Stimulated activated CD8-positive, alpha-beta memory T cell treated with anti-CD3 and anti-CD28 coated beads, Interleukin-12 subunit alpha, Interleukin-12 subunit beta, amount 100 ng/mL, for 24 hours (primary cell): ENCODE measurements at regions not wholly inside any gene's neighbourhood (a gene's known extent, or its start where the extent isn't known, plus 50 kb on each side); places are given as distances from the start of the nearest gene placed in this dataset.
"Not testable (repeated sequence)": the region's sequence is repeated elsewhere in the genome, so short reads cannot be mapped to it uniquely, and the experiment has no call there.

Source experiments
- DNase-seq: peaks from one replicate; pipeline ENCODE4 v3.0.0-alpha.2; 2020; ENCODE audit errors: extremely low read depth

DNA sequence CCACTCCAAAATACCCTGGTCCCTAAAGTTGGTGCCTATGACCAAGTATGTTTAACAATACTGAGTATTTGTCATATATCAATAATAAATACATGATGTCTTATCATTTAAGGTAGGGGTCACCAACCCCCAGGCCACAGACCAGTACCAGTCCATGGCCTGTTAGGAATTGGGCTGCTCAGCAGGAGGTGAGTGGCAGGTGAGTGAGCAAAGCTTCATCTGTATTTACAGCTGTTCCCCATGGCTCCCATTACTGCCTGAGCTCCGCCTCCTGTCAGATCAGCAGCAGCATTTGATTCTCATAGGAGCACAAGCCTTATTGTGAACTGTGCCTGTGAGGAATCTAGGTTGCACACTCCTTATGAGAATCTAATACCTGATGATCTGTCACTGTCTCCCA is 126.2 kb downstream of the HNRNPD start:
- DNase-seq = no peak

GRCh38 chr4:82247171-82247570 is 126.6 kb downstream of the HNRNPD start:
- no peak for DNase-seq

DNA sequence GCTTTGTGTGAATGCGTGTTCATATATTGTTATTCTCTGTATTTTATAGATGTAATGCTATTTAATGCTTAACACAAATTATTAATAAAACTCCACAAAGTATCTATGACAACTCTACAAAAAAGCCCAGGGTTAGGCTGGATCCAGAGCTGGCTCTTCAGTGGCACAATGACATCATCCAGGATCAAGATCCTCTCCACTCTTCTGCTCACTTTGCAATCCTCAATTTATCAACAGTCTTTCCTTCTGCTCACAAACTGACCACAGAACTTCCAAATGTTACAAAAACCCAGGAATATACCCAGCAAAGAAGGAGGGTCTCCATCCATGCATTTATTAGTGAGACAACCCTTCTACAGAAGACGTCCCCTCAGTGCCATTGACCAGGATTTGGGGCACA is 132.3 kb downstream of the HNRNPD start:
- no peak for DNase-seq

DNA sequence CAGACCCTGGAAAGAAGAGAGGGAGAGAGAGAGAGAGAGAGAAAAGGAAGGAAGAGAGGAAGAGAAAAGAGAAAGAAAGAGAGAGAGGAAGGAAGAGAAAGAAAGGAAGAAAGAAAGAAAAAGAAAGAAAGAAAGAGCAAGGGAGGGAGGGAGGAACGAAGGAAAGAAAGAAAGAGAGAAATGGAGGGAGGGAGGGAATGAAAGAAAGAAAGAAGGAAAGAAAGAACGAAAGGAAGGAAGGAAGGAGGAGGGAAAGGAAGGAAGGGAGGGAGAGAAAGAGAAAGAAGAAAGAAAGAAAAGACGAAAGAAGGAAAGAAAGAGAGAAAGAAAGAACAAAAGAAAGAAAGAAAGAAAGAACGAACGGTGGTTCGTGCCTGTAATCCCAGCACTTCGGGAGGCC is 133.4 kb downstream of the HNRNPD start:
- DNase-seq = no peak

DNA sequence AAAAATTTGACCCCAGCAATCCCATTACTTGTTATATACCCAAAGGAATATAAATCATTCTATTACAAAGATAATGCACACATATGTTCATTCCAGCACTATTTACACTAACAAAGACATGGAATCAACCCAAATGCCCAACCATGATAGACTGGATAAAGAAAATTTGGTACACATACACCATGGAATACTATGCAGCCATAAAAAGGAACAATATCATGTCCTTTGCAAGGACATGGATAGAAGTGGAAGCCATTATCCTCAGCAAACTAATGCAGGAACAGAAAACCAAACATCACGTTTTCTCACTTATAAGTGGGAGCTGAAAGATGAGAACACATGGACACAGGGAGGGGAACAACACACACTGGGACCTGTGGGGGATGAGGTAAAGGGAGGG is 136.6 kb downstream of the HNRNPD start:
- DNase-seq = not testable (repeated sequence)

DNA sequence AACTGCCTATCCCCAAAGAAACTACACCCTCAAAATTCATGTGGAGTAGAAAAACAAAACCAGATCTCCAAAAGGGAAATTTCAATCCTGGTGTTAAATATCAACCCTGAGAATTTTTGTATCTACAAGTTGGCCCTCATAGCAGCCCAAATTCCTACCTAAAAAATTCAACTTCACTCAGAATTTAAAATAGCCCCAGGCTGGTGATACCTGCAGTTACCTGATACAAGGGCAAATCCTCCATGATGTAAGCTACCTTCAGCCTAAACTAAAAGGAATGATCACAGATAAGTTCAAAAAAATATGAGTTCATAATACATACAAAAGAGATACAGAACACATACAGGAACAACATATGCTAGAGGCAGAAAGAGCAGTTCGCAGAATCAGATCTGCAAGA is 138.4 kb downstream of the HNRNPD start:
- no peak for DNase-seq

DNA sequence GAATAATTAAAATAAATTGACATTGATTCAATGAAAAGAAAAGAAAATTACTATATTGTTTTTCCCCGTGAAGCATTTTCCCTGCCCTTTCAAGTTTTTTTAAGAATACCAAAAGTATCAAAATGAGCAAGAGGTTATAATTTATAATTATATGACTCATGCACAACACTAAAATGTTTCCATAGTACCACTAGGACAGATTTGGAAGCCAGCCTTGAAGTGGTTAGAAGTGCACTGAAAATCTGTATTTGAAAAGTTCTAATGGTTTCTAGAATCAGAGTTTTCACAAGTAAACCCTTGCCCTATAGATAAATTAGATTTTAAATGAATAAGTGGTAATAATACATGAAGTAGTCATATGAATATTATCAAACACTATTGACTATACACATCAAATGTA is 140.9 kb downstream of the HNRNPD start:
- no peak for DNase-seq

DNA sequence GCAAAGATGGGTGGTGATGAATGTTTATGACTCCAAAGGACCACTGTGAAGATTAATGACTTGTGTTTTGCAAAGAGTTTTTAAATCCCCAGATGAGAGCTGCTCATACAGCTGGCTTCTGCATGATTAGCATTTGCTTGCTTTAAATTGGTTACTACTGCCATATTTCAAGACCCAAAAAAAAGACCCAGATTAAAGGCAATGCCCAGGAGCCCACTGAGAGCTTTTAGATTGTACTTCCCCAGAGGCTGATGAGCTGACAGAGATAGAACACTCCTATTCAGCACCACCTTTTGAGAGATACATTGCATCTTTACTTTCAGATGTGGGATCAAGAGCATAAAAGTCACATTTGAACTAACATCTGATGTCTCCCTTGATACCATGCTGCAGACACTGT is 142.0 kb downstream of the HNRNPD start:
- DNase-seq = no peak

DNA sequence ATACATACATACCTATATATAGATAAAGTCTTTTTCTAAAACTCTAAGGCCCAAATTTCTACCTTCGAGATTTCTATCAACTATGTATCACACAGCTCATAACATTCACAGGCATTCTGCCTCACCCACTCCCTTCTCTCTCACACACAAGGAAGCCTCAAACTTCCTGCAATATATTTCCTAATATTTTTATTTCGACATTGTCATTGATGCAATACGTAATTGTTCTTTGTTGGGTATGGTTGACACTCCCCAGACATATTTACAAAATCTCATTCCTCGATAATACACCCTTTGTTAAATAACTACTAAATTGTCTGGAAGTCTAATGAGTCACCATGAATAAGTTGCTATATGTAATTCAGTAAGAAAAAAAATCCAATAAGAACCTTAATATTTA is 143.5 kb downstream of the HNRNPD start:
- DNase-seq = no peak

DNA sequence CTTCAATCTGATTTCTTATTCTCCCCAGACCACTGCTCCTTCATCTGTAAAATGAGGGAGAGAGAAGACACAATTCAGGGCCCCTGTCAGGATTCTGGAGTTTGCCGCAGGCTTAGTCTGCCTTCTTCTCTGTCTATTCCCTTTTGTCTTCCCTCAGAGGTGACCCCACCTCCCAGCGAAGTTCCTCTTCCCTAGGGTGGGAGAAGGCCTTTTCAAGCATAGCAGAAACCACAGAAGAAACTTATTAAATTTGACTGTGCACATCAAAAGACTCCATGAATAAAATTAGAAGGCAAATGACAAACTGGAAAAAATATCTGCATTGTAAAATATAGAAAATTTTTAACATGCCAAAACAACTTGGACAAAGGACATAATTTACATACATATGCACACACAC is 148.8 kb downstream of the HNRNPD start:
- no peak for DNase-seq

DNA sequence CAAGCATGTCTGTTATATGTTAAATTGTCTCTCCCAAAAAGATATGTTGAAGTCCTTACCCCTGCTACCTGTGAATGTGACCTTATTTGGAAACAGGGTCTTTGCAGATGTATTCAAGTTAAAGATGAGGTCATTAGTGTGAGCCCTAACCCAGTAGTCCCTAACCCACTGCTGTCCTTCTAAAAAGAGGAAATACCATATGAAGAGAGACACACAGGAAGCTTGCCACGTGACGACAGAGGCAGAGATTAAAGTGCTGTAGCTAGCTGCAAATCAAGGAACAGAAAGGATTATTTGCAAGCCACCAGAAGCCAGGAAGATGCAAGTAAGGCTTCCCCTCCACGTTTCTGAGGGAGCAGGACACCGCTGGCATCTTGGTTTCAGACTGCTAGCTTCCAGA is 150.1 kb downstream of the HNRNPD start:
- no peak for DNase-seq

GRCh38 chr4:82219346-82219745 is 154.4 kb downstream of the HNRNPD start:
- DNase-seq = no peak

DNA sequence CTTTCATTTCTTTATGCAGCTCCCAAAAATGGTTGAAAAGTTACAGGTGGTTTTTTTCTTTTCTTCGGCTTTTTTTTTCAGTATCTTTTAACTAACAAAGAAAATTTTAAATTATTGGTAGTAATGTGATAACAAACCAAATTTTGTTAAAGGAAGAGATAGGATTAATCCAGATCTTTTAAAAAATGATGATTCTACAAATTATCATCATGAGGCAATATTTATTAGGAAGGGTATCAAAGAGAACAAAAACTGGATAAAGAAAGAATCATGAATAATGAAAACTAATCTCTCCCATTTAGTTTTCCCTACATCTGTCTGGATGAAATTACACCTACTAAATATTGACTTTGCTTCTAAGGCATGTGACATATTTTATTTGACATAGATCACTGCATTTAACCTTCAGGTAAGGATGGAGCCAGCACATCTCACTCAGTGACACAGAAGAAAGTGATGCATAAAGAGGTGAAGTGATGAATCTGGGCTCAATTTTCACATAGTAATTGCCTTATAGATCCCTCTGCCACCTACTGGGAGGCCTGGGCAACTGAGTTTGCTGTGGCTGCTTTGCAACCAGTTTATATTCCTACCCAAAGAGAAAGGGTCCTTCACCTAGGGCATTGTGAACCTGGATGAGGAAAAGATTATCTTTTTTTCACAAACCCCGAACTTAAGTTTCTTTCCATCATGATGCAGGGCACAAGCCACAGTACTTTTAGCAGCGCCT is 155.6 kb downstream of the HNRNPD start:
- DNase-seq = no peak

DNA sequence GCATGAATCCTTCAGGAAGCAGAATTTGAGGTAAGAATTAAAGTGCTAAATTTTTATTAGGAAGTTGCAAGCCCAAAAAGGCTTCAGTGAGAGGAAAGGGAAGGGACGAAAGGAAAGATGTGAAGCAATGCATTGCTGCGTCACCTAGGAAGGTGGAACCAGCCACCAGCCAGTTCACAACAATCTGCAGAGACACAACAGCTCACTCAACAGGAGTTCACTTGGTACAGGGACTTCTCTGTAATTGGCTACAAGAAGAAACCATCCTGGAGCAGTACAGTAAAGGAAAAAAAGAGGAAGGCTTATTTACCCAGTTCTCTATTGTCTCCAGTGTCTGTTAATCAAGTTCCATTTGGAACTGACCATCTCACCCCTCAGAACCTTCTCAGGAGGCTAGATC is 157.6 kb downstream of the HNRNPD start:
- no peak for DNase-seq

- no peak for DNase-seq
Observed at GRCh38 chr4:82215800-82216199, 158.0 kb downstream of the HNRNPD start.

GRCh38 chr4:82215039-82215438 is 158.8 kb downstream of the HNRNPD start:
- no peak for DNase-seq

GRCh38 chr4:82213485-82214417 is 160.0 kb downstream of the HNRNPD start:
- no peak for DNase-seq

- DNase-seq = no peak
Observed at GRCh38 chr4:82201805-82202641, 171.8 kb downstream of the HNRNPD start.

GRCh38 chr4:82201303-82201702 is 172.5 kb downstream of the HNRNPD start:
- DNase-seq = no peak

GRCh38 chr4:82200046-82200445 is 173.7 kb downstream of the HNRNPD start:
- DNase-seq = no peak

DNA sequence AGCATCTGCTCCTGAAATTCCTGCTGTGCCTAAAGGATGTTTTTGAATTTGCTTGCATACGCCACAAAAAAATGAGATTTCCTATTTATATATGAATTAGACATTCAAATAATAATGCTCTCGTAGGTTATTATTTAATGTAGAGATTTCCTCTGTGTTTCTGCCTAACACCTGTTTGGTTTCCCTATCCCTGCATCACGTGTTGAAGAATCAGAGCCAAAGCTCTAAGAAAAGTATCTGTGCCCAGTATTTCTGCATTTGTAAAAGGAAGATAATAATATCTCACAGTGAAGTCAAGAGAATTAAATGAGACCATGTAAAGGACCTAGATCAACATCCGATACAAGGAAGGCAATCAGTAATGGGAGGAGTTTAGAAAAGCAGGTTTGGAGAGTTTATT is 179.5 kb downstream of the HNRNPD start:
- no peak for DNase-seq

DNA sequence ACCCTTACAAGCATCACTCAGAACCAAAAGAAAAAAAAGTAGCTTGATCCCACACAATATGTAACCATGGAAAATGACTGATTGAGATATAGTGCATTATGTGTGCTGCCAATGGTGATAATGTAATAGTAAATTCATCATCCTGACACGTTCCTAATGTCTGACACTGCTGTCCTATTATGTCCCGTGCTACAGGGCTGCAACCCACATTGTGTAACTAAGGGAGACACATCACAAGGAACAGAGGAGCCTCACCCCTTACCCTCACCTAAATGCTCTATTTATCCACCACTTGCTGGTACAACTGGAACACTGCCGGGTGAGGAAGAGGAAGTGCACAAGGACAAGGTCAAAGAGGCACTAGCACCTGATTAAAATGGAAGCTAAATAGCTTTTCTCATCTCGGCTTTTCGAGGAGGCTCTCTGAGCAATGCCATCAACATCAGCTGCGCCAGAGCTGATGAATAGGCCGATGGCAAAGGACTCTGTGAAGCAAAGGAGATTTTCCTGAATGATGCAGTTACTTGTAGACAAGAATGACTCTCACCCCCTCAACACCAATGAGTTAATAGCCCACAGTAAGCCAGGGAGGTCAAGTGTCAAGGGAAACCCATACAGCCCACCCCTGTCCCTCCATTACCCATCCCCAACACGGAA is 181.6 kb downstream of the HNRNPD start:
- DNase-seq = no peak
